GM12891 (cell line): ENCODE measurements at regions not wholly inside any gene's neighbourhood (a gene's known extent, or its start where the extent isn't known, plus 50 kb on each side); places are given as distances from the start of the nearest gene placed in this dataset.

Source experiments
- POLR2A ChIP-seq: IDR thresholded peaks from 2 replicates; pipeline ENCODE4 v1.6.1; 2011; ENCODE audit warnings: low read depth, low read length, control low read depth
- POLR2AphosphoS5 ChIP-seq: IDR thresholded peaks from 2 replicates; pipeline ENCODE4 v1.6.1; 2011; ENCODE audit warnings: low read depth, low read length, control low read depth
- POU2F2 ChIP-seq: IDR thresholded peaks from 2 replicates; pipeline ENCODE4 v1.6.1; 2011; ENCODE audit warnings: low read depth, mild to moderate bottlenecking, control low read depth, low read length, moderate library complexity

DNA sequence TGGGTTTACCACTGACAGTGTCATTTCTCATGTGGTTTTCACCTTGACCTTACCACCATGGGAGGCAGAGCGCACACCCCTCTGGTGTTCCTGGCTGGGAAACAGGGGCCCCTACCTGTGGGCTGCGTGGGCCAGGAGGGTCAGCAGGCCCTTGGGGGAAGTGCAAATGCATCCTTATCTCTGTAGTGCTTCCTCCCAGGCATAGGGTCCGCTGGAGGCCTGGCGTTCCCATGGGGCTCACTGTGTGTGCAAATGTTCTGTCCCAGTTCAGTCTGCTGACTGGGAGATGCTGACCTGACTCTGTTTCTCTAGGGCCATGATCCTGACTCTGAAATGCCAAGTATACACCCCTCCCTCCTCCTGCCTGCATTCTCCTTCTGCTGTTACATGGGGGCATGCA, 81.3 kb downstream of the SLC25A47 start:
- TF ChIP-seq POLR2A (no peak), POLR2AphosphoS5 (no peak), POU2F2 (no peak)
